Glomerular visceral epithelial cell (primary cell): ENCODE measurements at regions not wholly inside any gene's neighbourhood (a gene's known extent, or its start where the extent isn't known, plus 50 kb on each side); places are given as distances from the start of the nearest gene placed in this dataset.

Experiments
- DNase-seq: peaks from one replicate; pipeline ENCODE4 v3.0.0-alpha.2; 2016; ENCODE audit errors: extremely low spot score

- DNase-seq = no peak
Measured at GRCh38 chr17:77905766-77906165, 52.7 kb upstream of the TNRC6C start.

- no peak for DNase-seq
Measured at GRCh38 chr17:77906377-77906871, 52.1 kb upstream of the TNRC6C start.

- no peak for DNase-seq
Measured at GRCh38 chr17:77907497-77908461, 50.7 kb upstream of the TNRC6C start.

- DNase-seq = no peak
Measured at GRCh38 chr17:77908501-77908900, 50.0 kb upstream of the TNRC6C start.
